ENCODE measurements at regions not wholly inside any gene's neighbourhood (a gene's known extent, or its start where the extent isn't known, plus 50 kb on each side); places are given as distances from the start of the nearest gene placed in this dataset.

DNA sequence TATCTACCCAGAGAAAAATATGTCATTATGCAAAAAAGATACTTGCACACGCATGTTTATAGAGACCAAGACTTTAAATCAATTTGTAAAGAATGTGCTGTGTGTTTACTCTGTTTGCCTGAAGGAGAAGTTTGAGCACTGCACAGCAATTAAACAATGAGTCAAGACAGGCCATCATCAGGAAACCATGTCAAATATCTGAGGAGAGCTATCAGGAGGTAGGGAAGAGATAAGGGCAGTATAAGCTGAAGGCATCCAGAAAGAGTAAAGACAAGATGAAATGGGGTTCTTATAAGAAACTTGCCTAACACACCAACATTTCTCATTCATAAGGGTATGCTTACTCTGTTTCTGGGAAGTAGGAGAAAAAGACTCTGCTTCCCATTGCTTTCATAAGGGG lies 405.8 kb upstream of the PTGER4 start:
- TF ChIP-seq, protein P1, sequence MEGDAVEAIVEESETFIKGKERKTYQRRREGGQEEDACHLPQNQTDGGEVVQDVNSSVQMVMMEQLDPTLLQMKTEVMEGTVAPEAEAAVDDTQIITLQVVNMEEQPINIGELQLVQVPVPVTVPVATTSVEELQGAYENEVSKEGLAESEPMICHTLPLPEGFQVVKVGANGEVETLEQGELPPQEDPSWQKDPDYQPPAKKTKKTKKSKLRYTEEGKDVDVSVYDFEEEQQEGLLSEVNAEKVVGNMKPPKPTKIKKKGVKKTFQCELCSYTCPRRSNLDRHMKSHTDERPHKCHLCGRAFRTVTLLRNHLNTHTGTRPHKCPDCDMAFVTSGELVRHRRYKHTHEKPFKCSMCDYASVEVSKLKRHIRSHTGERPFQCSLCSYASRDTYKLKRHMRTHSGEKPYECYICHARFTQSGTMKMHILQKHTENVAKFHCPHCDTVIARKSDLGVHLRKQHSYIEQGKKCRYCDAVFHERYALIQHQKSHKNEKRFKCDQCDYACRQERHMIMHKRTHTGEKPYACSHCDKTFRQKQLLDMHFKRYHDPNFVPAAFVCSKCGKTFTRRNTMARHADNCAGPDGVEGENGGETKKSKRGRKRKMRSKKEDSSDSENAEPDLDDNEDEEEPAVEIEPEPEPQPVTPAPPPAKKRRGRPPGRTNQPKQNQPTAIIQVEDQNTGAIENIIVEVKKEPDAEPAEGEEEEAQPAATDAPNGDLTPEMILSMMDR (IDR thresholded peaks at IDR 0.05) = no peak
- no peak for TF ChIP-seq POLR2A (IDR thresholded peaks at IDR 0.05)

All from uterus (tissue), 2 donors.